Keratinocyte (primary cell): ENCODE measurements at regions not wholly inside any gene's neighbourhood (a gene's known extent, or its start where the extent isn't known, plus 50 kb on each side); places are given as distances from the start of the nearest gene placed in this dataset.

Experiments
- DNase-seq: peaks from one replicate; pipeline ENCODE4 v3.0.0-alpha.2; 2011; ENCODE audit warnings: low read depth, missing footprints, low spot score
- FAIRE-seq: peaks from 2 replicates; lab custom pipeline; 2011; peaks lifted over from hg19 to GRCh38; lab: Jason Lieb, UNC
- H2AFZ ChIP-seq: 2 replicates; pipeline ENCODE4 v1.6.0; 2012; ENCODE audit warnings: low read length, control low read depth, inconsistent platforms; ENCODE audit not compliant: control insufficient read depth
- H3K27ac ChIP-seq: 2 replicates; pipeline ENCODE4 v1.5.1; 2011; ENCODE audit warnings: low read length; ENCODE audit not compliant: control insufficient read depth, insufficient read depth
- H3K27me3 ChIP-seq: 3 replicates; pipeline ENCODE4 v1.6.0; 2011; ENCODE audit warnings: low read length; ENCODE audit not compliant: control insufficient read depth, insufficient read depth; ENCODE audit errors: extremely low read depth
- H3K36me3 ChIP-seq, 2 experiments: 2 replicates in 1 of 2; 3 replicates in 1 of 2; pipeline ENCODE4 v1.5.1; 2011; ENCODE audit warnings: low read length in 2 of 2, mild to moderate bottlenecking in 1 of 2; ENCODE audit not compliant: control insufficient read depth in 2 of 2, insufficient read depth in 2 of 2; ENCODE audit errors: extremely low read depth in 1 of 2
- H3K4me1 ChIP-seq: 3 replicates; pipeline ENCODE4 v1.5.1; 2011; ENCODE audit warnings: low read length; ENCODE audit not compliant: control insufficient read depth, insufficient read depth; ENCODE audit errors: extremely low read depth
- H3K4me2 ChIP-seq: 3 replicates; pipeline ENCODE4 v1.6.0; 2011; ENCODE audit warnings: low read depth, low read length; ENCODE audit not compliant: control insufficient read depth, insufficient read depth; ENCODE audit errors: extremely low read depth
- H3K4me3 ChIP-seq, 3 experiments: fragments of 200-600 bp in 1 of 3; sonication (generic) in 1 of 3; 2 replicates in 2 of 3; 3 replicates in 1 of 3; pipeline ENCODE4 v1.5.1; 2011 to 2016; ENCODE audit warnings: low read length in 3 of 3, mild to moderate bottlenecking in 3 of 3, control low read depth in 2 of 3, inconsistent platforms in 1 of 3, low read depth in 1 of 3, mixed read lengths in 1 of 3, mixed run types in 1 of 3, moderate library complexity in 1 of 3; ENCODE audit not compliant: control insufficient read depth in 2 of 3, insufficient read depth in 2 of 3; ENCODE audit errors: extremely low read depth in 1 of 3
- H3K79me2 ChIP-seq: 2 replicates; pipeline ENCODE4 v1.6.0; 2012; ENCODE audit warnings: low read length; ENCODE audit not compliant: control insufficient read depth, insufficient read depth
- H3K9ac ChIP-seq: 3 replicates; pipeline ENCODE4 v1.6.0; 2011; ENCODE audit warnings: low read length; ENCODE audit not compliant: control insufficient read depth, insufficient read depth; ENCODE audit errors: extremely low read depth
- H3K9me1 ChIP-seq: 3 replicates; pipeline ENCODE4 v1.6.0; 2011; ENCODE audit warnings: low read length; ENCODE audit not compliant: control insufficient read depth, insufficient read depth; ENCODE audit errors: extremely low read depth
- H3K9me3 ChIP-seq: 2 replicates; pipeline ENCODE4 v1.5.1; 2012; ENCODE audit warnings: low read depth, low read length; ENCODE audit not compliant: control insufficient read depth
- H4K20me1 ChIP-seq: 3 replicates; pipeline ENCODE4 v1.6.0; 2011; ENCODE audit warnings: low read length; ENCODE audit not compliant: control insufficient read depth, insufficient read depth; ENCODE audit errors: extremely low read depth
- EZH2 ChIP-seq: IDR thresholded peaks from one replicate; pipeline ENCODE4 v1.6.1; 2012; ENCODE audit warnings: inconsistent platforms, mild to moderate bottlenecking, low read length, moderate library complexity
- dilution Hi-C: fragments of 300-500 bp; cut with MboI; formaldehyde crosslinking; loops from one replicate; pipeline ENCODE4 v1.7.0; 2020; ENCODE audit warnings: low sequenced_read_pairs; ENCODE audit not compliant: extremely low pct_ligation_motif_present
- TF ChIP-seq, protein P1 (sequence below), 3 experiments: IDR thresholded peaks in 1 of 3; conservative IDR thresholded peaks in 1 of 3; optimal IDR thresholded peaks in 1 of 3; 2 replicates in 2 of 3; 3 replicates in 1 of 3; pipeline versions ENCODE3 to v1.5.1; 2011; ENCODE audit warnings: low read length in 3 of 3, mild to moderate bottlenecking in 3 of 3, moderate library complexity in 2 of 3, control low read depth in 1 of 3, inconsistent platforms in 1 of 3; ENCODE audit not compliant: insufficient read depth in 2 of 3; ENCODE audit errors: extremely low read depth in 1 of 3

DNA sequence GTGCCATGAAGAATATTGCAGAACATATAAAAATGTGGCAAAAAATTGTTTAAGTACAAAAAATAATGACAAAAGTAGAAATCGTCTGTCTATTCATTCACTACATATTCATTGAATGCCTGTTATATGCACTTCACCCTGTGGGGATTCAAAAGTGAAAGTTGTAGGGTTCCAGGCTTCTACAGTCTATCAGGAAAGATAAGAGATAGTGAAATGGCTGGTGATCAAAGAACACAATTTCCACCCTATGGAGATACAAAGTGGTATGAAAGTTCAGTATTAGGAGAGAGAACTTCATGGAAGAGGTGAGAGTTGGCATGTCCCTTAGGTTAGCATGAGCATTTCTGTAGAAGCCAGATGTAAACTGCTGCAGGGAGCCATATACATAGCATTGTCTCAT lies 127.0 kb upstream of the PMFBP1 start:
- H3K27me3 ChIP-seq, result no peaks in the 10 kb centered on the region
- H3K4me2 ChIP-seq, result no peak overlapping the region
- no peak overlapping the region for H2AFZ ChIP-seq
- H3K9me3 ChIP-seq, result no peaks in the 10 kb centered on the region
- H3K4me1 ChIP-seq, result peaks cover 2% of the 10 kb centered on the region
- no peaks in the 10 kb centered on the region for H3K36me3 ChIP-seq
- no peaks in the 10 kb centered on the region for H3K9me1 ChIP-seq
- DNase-seq (no peak), FAIRE-seq (no peak)
- no peak overlapping the region for H3K9ac ChIP-seq
- H3K4me3 ChIP-seq, result no peak overlapping the region
- TF ChIP-seq EZH2, result no peak
- TF ChIP-seq, protein P1, sequence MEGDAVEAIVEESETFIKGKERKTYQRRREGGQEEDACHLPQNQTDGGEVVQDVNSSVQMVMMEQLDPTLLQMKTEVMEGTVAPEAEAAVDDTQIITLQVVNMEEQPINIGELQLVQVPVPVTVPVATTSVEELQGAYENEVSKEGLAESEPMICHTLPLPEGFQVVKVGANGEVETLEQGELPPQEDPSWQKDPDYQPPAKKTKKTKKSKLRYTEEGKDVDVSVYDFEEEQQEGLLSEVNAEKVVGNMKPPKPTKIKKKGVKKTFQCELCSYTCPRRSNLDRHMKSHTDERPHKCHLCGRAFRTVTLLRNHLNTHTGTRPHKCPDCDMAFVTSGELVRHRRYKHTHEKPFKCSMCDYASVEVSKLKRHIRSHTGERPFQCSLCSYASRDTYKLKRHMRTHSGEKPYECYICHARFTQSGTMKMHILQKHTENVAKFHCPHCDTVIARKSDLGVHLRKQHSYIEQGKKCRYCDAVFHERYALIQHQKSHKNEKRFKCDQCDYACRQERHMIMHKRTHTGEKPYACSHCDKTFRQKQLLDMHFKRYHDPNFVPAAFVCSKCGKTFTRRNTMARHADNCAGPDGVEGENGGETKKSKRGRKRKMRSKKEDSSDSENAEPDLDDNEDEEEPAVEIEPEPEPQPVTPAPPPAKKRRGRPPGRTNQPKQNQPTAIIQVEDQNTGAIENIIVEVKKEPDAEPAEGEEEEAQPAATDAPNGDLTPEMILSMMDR (optimal IDR thresholded peaks at IDR 0.05 in 1 of 3, IDR thresholded peaks at IDR 0.05 in 1 of 3, conservative IDR thresholded peaks at IDR 0.05 in 1 of 3; ENCODE audit: extremely low read depth in 1 of 3, insufficient read depth in 2 of 3, low read length in 3 of 3), result no peak
- no peaks in the 10 kb centered on the region for H4K20me1 ChIP-seq
- dilution Hi-C loops, result no loop called here
- H3K27ac ChIP-seq, result no peak overlapping the region
- H3K79me2 ChIP-seq, result no peaks in the 10 kb centered on the region

DNA sequence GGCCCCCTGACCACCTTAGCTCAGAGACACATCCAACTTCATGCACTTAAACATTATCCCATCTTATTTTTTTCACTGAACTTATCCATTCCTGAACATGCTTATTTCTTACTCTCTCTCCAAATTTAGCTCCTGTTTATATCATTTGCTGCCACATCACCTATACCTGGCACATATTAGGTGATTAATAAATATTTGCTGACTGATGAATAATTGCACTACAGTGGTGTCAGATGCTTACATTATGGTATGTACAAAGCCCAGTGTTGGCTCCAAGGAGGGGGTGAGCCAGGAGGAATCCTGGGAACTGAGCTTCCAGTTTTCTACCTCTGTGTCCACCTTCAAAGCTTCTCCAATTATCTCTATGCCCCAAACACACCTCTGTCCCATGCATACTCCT lies 124.0 kb upstream of the PMFBP1 start:
- H3K9me1 ChIP-seq, result no peaks in the 10 kb centered on the region
- no peak for TF ChIP-seq EZH2
- TF ChIP-seq, protein P1 (optimal IDR thresholded peaks at IDR 0.05 in 1 of 3, IDR thresholded peaks at IDR 0.05 in 1 of 3, conservative IDR thresholded peaks at IDR 0.05 in 1 of 3; ENCODE audit: extremely low read depth in 1 of 3, insufficient read depth in 2 of 3, low read length in 3 of 3), result no peak
- no peak for FAIRE-seq
- no peak for DNase-seq
- dilution Hi-C loops, result no loop called here
- no peaks in the 10 kb centered on the region for H4K20me1 ChIP-seq
- no peak overlapping the region for H2AFZ ChIP-seq
- no peaks in the 10 kb centered on the region for H3K27me3 ChIP-seq
- peaks cover 24% of the 10 kb centered on the region for H3K4me1 ChIP-seq
- no peak overlapping the region for H3K4me2 ChIP-seq
- H3K79me2 ChIP-seq, result no peaks in the 10 kb centered on the region
- no peaks in the 10 kb centered on the region for H3K9me3 ChIP-seq
- H3K9ac ChIP-seq, result no peak overlapping the region
- no peaks in the 10 kb centered on the region for H3K36me3 ChIP-seq
- no peak overlapping the region for H3K27ac ChIP-seq
- H3K4me3 ChIP-seq, result no peak overlapping the region
